HG02852 (cell line): ENCODE measurements at regions not wholly inside any gene's neighbourhood (a gene's known extent, or its start where the extent isn't known, plus 50 kb on each side); places are given as distances from the start of the nearest gene placed in this dataset.
"Not testable (repeated sequence)": the region's sequence is repeated elsewhere in the genome, so short reads cannot be mapped to it uniquely, and the experiment has no call there.

ENCODE experiments used
- ATAC-seq: cut with Tn5 transposase; IDR thresholded peaks from one replicate; pipeline ENCODE4 v1.9.1; 2021; ENCODE audit warnings: mild to moderate bottlenecking, moderate library complexity; ENCODE audit not compliant: unreplicated experiment

DNA sequence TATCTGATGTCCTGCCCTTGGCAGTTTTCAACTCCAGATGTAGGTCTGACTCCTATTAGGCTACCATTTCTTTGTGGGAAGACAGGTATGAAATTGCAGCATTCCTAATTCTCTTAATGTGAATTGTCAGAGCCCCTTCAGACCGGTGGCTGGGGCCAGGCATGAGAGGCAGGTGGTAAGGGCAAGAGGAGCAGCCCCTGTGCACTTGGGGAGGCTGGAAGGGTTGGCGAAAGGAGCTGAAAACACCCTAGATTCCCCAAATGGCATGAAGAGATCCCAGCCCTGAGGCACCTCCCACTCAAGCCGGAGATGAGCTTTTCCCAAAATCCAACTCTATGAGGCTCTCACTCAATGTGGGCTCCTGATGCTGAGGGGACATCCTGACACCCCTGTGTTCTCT is 453.2 kb downstream of the NR2F2 start:
- no peak for ATAC-seq

DNA sequence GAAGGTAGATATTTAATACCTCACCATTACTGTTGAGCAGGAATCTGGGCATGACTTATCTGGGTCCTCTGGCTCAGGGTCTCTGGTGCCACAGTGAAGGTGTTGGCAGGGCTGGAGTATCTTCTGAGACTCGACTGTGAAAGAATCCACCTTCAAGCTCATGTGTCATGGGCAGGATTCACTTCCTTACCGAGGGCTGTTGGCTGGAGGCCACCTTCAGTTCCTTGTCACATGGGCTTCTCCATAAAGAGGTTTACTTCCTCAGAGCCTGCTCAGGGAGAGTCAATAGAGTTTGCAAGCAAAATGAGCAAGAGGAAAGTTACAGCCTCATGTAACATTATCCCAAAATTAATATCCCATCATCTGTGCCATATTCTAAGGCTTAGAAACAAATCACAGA is 459.5 kb downstream of the NR2F2 start:
- ATAC-seq, result no peak

DNA sequence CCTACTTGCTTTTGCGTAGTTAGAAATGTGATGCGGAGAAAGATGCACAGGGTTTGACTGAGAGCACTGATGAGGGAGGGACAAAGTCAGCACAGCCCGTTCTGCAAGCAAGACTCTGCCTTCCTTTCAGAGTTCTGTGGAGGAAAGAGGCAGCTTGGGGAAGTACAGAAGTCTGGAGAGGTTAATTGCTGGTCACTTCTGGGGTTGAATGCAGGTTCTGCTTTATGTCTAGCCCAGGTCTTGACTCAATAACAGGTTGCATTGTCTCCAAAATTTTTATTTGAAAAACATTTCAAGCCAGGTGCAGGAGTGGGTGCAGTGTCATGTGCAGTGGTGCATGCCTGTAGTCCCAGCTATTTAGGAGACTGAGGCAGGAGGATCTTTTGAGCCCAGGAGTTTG is 461.7 kb downstream of the NR2F2 start:
- no peak for ATAC-seq

DNA sequence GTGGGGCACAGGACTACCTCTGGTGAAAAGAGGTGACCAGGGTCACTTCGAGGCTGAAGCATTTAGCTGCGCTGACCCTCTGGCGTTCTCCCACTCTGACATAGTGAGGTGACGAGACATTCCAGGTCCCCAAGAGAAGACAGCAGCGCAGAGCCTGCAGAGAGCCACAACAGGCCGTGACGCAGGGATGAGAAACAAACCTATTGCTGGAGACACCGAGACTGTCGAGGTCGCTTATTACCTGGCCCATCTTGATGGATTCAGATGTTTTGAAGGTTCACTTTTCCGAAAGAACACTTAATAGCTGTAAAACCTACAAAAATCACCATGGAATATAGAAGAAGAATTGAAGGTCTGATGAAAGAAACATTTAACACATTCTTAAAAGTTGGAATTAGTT is 466.3 kb downstream of the NR2F2 start:
- no peak for ATAC-seq

DNA sequence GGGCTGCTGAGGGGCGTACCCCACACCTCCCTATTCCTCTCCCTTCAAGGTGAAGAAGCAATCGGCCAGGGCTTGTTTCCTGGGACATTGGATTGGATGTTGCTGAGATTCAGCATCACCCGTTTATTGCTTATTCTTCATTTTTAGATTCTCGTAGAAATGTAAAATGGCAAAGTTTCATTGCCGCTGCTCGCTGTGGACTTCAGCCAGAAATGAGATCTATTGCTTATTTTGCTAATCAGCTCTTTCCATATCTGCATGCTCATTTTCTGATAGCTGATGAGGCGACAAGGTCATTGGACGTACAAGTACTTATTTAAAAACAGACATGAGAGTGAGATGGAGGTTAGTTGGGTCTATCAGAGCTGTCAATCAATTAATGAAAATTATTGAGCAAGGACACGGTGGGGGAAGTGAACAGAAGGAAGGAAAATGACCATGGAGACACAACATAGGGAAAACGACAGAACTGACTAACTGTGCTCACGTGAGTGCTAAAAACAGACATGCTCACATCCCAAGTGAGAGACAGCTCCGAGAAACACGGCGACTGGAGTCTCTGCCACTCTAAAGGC is 471.2 kb downstream of the NR2F2 start:
- no peak for ATAC-seq

DNA sequence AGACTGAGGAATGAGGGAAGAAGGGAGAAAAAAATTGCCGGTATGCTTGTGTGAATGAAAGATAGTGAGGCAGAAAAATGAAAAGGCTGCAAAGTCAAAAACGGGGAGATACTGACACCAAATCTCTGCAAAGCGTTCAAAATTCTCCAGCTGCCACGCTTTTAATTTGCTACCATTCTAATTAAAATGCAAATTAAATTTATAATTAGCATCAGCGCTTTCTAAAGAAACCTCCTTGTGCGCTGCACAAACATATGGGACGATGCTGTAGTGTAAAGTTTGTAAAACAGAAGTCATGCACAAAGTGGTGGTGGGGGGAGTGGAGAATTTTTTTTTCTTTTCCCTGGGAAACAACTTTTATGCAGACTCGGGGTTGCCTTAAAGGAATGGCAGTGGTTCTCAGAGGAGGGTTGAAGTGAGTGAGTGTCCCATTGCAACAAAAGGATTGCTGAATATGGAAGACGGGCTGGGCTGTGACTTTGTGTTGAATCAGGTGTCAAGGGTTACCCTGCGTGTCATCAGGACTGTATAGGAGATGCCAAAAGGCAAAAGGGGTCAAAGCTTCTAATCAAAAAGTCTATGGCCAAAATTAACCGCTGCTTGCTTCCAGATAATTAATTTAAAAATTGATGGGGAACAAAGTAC is 472.2 kb downstream of the NR2F2 start:
- ATAC-seq, result no peak

DNA sequence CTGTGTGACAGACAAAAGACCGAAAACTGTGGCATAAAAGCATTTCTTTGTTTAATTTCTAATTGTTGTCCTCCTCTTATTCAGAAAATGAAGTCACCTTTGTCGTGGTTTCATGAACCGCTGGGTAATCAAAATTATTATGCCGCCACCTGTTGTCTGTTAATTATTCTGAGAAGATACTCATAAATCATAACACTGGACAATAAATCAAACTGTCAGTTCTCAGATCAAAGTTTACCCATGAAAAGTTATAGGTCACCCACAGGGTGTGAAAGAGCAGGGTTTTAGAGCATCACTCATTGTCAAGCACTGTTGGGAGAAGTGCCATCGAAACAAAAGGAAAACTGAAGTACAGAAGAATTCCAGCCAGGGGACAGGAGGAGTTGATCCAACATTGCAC is 474.3 kb downstream of the NR2F2 start:
- ATAC-seq, result no peak

DNA sequence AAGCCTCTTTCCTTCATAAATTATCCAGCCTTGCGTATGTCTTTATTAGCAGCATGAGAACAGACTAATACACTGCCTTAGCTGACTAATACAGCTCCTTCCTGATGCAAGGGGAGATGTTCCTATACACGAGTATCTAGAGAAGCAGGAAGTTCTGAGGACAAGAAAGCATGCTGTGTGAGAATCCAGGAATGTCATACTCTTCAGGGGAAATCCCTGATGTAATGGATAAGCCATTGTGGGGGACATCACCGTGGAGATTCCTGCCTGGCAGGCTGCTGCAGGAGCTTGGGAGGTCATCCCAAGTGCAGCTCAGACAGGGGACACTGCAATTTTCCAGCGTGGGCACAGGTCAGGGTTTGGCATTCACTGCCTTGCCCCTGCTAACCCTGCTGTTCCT is 476.9 kb downstream of the NR2F2 start:
- no peak for ATAC-seq

DNA sequence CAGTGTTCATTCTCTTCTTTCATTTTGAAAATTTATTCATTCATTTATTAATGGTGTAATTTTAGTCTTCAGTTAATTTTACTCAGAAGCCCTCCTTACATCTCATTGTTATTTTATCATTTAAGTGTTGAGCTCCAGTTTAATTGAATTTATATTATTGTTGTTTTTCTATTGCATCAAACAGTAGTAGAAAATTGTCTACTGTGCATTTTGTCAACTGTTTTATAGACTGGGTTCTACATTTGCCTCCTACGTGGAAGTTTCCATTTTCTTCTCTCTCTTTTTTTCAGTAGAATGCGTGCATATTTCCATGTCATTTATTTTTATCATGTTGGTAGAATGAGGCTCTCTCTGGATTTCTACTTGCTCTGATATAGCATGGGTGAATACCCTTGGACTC is 487.4 kb downstream of the NR2F2 start:
- ATAC-seq, result no peak

DNA sequence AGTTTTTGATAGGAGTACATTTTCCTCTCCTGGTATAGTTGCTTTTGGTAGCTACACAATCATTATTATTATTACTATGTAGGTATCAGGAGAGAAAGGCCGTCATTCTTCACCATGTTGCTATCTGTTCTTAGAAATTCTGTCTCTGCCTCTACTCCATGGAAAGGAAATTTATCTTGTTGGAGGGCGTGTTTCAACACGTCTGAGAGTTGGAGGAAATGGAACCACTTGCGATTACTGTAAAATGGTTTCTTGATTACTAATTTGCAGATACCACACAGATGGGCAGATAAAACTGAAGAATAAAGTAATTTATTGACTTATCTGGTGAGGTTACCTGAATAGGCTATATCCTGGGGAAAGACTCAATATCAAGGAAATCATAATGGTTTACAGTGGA is 488.4 kb downstream of the NR2F2 start:
- ATAC-seq, result no peak

DNA sequence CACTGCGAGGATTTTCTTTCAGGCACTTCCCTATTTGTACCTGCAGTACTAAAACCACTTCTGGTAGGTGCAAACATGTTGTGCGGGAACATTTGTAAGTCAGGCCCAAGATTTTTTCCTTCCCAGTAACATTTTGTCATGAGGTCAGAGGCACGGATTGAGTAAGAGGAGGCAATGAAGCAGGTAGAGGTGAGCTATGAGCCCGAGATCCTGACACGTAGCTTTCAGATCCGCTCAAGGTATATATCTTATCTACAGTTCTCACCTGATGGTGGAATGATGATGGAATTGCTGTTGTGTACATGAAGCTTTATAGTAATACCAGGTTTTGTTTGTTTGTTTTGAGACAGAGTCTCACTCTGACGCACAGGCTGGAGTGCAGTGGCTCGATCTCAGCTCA is 497.5 kb downstream of the NR2F2 start:
- no peak for ATAC-seq

DNA sequence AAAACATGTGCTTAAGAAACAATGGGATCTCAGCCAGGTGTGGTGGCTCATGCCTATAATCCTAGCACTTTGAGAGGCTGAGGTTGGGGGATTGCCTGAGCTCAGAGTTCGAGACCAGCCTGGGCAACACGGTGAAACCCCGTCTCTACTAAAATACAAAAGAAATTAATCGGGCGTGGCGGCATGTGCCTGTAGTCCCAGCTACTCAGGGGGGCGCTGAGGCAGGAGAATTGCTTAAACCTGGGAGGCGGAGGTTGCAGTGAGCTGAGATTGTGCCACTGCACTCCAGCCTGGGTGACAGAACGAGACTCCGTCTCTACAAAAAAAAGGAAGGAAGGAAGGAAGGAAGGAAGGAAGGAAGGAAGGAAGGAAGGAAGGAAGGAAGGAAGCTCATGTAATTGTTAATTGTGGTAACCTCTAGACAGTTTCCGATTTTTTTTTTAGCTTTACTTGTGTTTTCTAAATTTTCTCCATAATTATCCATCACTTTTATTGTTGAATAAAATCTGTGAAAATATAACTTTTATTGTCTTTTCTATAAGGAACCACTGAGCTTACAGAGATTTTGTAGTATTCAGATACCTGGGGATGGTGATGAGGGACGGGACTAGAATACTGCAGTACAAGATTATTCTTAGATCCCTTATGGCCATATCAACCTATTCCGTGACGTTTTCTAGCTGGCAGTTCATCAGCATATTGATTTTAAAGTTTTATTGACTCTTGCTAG is 506.9 kb downstream of the NR2F2 start:
- no peak for ATAC-seq

DNA sequence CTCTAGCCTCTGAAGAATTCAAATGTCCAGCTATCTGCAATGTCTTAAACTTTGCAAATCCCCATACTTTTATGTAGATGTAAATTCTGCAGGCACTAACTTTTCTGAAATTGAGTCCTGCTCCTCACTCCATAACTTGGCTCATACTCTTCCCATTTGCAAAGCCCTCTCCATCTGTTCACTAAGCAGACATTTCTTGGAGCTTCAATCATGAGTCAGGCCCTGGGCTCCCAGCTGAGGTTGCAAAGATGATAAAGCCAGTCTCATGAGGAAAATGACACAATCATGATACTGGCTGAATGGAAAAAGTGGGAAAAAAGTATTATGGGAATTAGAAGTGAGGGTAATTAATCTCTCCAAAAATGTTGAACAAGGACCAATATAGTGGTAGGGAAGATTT is 507.6 kb downstream of the NR2F2 start:
- ATAC-seq, result no peak

DNA sequence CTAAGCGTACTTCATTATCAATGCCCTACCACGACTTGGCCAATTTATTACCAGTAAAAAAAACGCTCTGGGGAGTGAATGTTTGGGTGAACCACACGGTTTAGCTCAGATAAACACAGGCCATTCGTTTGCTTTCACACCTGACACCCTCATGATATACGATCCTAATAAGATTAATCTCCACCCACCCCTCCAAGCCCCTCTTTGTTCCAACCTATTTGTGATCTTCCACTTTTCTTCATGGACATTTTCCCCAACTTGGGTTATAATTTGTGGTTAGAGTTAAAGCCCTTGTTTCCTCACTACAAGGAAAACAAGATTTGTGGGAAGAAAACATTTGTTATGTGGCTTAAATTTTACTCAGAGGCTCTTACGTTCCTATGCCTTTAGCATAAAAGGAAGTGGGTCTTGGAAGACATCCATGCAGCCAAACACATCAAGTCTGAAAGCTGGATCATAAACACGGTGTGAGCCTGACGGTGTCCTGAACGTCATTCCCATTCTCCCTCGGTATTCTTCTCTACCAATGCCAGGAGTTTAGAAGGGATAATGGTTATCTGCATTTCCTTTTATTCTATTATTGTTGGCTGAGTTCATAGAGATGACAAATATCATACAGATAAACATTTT is 518.9 kb downstream of the NR2F2 start:
- ATAC-seq, result no peak

DNA sequence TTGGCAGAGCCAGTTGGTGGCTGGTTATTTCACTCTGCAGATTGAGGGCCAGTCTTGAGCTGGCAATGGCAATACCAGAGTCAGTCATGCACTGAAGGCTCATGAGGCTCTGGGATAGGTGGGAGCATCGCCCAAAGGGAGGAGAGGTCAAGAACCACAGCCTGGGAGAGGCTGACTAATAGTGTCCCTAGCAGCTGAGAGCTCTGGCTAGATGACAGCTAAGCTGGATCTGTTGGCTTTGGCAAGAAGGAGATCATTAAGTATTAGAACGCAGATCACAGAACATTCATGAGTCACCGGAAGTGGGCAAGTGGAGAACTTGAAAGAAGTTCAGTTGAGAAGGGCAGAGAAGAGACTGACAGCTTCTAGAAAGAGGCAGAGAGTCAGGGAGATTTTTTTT is 521.1 kb downstream of the NR2F2 start:
- no peak for ATAC-seq

DNA sequence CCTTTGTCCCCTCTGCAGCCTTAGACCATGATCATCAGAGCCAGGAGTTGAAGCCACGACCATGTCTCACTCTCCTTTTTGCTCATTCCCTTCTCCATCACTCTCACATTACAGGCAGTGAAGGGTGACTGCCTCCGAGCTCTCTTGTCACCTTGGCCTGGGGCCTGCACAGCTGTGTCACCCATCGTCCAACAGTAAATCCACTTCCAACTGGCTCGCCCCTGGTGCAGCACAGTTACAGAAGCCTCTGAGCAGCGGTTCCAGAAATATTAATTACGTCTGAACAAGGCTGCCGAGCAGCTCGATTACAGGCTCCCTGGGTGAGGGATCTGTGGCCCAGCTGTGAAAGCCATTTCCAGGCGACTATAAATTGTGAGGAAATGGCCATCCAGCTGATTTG is 528.2 kb downstream of the NR2F2 start:
- no peak for ATAC-seq

DNA sequence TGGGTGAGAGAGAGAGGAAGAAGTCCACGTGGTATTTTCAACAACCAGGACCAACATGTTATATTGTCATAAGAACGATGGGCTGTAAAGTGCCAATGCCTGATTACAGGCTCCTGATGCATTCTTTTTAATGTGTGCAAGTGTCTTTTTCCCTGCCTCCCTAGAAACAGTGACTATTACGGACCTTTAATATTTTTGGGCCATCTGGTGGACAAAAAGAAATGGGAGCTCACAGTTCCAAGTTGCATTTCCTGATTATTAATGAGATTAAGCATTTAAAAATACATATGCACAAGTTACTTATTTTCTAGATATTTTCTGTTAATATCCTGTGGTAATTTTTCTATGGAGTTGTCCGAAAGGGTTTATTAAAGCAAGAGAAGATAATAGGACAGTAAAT is 530.2 kb downstream of the NR2F2 start:
- ATAC-seq, result no peak

DNA sequence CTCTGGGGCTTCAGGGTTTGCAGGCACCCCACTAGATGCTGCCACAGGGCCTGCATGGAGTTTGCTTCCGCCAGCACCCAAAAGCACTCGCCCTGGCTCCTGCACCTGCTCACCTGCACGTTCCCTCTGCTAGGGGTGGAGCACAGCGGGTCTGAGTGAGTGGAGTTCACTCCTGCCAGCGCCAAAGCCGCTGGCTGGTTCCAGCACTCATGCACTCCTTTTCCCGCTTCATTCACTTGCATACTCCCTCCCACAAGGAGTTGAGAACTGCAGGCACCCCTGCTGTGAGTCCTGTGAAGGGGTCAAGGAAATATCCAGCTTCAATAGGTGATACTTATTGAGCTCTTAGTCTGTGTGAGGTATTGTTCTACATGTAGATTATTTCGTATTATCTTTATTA is 537.5 kb downstream of the NR2F2 start:
- no peak for ATAC-seq

DNA sequence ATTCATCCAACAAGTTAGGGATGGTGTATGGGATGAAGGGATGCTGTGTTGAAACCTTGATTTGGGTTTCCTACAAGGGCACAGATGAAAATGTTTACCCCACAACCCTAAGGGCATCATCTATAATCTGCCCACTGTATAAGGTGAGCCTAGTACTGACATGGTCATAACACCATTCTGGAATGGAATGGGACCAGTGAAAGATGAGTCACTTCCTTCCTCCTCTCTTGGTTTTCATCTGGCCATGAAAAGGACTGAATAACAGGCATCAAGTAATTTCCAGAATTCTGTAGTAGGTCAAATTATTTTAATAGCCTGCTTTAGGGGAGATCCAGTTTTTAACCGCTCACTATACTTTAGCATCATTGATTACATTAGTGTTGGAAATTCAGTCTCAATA is 538.6 kb downstream of the NR2F2 start:
- ATAC-seq, result no peak

DNA sequence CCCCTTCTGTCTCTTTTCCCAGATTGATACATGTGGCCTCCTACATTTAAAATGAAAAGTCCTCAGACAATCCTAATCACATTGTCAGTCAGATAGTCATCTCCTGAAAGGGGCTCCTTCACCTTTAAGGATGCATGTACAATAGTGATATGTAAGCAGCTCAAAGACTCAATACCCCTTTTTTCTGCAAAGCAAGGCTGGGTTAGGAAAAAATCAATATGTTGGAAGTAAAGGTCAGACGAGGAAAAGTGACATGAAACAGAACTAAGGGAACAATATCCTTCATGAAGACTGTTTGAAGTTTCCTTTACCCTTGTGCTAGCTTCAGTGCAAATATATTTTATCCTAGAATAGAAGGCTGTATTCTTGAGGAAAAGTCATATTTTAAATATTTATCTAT is 539.3 kb downstream of the NR2F2 start:
- ATAC-seq, result no peak

DNA sequence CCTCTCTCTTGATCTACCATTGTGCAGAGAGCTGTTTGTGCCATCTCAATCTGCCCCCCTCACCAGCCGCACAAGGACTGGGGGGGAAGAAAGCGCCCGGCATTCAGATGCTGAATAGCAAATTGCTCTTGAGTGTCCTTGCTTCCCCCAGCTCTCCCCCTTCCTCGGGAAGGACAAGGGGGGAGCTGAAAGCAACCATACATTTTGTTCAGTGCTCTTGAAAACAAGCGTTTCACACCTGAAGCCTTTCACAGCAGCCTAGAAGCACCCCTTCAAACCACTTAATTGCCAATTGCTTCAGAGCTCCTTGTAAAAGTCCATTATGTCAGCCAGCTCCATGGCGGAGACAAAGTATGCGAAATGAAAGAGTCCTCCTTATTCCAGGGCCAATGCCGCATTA is 540.1 kb downstream of the NR2F2 start:
- ATAC-seq, result no peak

DNA sequence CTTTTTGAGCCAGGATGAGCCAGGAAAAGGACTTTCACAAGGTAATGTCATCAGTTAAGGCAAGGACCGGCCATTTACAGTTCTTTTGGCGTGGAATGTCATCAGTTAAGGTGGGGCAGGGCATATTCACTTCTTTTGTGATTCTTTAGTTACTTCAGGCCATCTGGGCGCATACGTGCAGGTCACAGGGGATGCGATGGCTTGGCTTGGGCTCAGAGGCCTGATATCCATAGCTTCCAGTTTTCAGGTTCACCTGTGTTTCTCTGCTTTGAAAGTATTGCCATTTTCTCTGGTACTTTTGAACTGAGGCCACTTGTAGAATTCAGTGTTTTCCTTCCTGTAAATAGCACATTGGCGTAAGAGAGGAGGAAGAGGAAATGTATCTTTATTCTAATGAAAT is 546.9 kb downstream of the NR2F2 start:
- not testable (repeated sequence) for ATAC-seq
